CD14-positive monocyte (primary cell): ENCODE measurements at regions not wholly inside any gene's neighbourhood (a gene's known extent, or its start where the extent isn't known, plus 50 kb on each side); places are given as distances from the start of the nearest gene placed in this dataset.
"Not testable (repeated sequence)": the region's sequence is repeated elsewhere in the genome, so short reads cannot be mapped to it uniquely, and the experiment has no call there.

Source experiments
- DNase-seq, 3 donors: peaks; one replicate each; pipeline ENCODE4 v3.0.0-alpha.2; 2011 to 2022
- H2AFZ ChIP-seq: 2 replicates; pipeline ENCODE4 v1.6.0; 2012; ENCODE audit warnings: mild to moderate bottlenecking, low read depth, low read length, inconsistent platforms; ENCODE audit not compliant: insufficient read depth, poor library complexity, severe bottlenecking
- H3K27ac ChIP-seq, 2 donors: 1 replicate in 1 of 2; 2 replicates in 1 of 2; pipeline ENCODE4 v1.5.1; 2012 to 2013; ENCODE audit warnings: low read length in 2 of 2, control low read depth in 1 of 2, inconsistent platforms in 1 of 2, low read depth in 1 of 2, mild to moderate bottlenecking in 1 of 2
- H3K27me3 ChIP-seq, 2 donors: one replicate each; pipeline versions ENCODE4 v1.6.0 to v1.6.1; 2011 to 2013; ENCODE audit warnings: low read length in 2 of 2; ENCODE audit not compliant: control insufficient read depth in 2 of 2, insufficient read depth in 2 of 2
- H3K36me3 ChIP-seq, 2 donors: replicated peaks in 1 of 2; 1 replicate in 1 of 2; 2 replicates in 1 of 2; pipeline versions ENCODE4 v1.5.1 to v1.6.1; 2012 to 2013; ENCODE audit warnings: low read length in 2 of 2, control low read depth in 1 of 2, inconsistent platforms in 1 of 2, mild to moderate bottlenecking in 1 of 2; ENCODE audit not compliant: insufficient read depth in 2 of 2, control insufficient read depth in 1 of 2
- H3K4me1 ChIP-seq, 2 donors: 1 replicate in 1 of 2; 2 replicates in 1 of 2; pipeline versions ENCODE4 v1.5.1 to v1.6.1; 2012 to 2013; ENCODE audit warnings: low read length in 2 of 2, control low read depth in 1 of 2, inconsistent platforms in 1 of 2, mild to moderate bottlenecking in 1 of 2, moderate library complexity in 1 of 2; ENCODE audit not compliant: insufficient read depth in 2 of 2, control insufficient read depth in 1 of 2
- H3K4me2 ChIP-seq: replicated peaks from 2 replicates; pipeline ENCODE3; 2012; ENCODE audit warnings: low read length, moderate library complexity, mild to moderate bottlenecking; ENCODE audit not compliant: poor library complexity, severe bottlenecking; ENCODE audit errors: extremely low read depth
- H3K4me3 ChIP-seq, 3 experiments: fragments of 200-600 bp in 1 of 3; sonication (generic) in 1 of 3; replicated peaks in 1 of 3; 1 replicate in 2 of 3; 2 replicates in 1 of 3; pipeline ENCODE4 v1.5.1; 2011 to 2013; ENCODE audit warnings: low read length in 3 of 3, mild to moderate bottlenecking in 3 of 3, control low read depth in 2 of 3, low read depth in 2 of 3, inconsistent platforms in 1 of 3, moderate library complexity in 1 of 3
- H3K79me2 ChIP-seq: 2 replicates; pipeline ENCODE4 v1.6.0; 2012; ENCODE audit warnings: mild to moderate bottlenecking, control low read depth, inconsistent platforms, low read length, moderate library complexity; ENCODE audit not compliant: insufficient read depth
- H3K9ac ChIP-seq: 2 replicates; pipeline ENCODE4 v1.6.0; 2017; ENCODE audit warnings: low read length, mild to moderate bottlenecking; ENCODE audit not compliant: insufficient read depth, poor library complexity, severe bottlenecking
- H3K9me3 ChIP-seq, 2 donors: replicated peaks in 1 of 2; 1 replicate in 1 of 2; 2 replicates in 1 of 2; pipeline versions ENCODE4 v1.5.1 to v1.6.1; 2012 to 2013; ENCODE audit warnings: low read length in 2 of 2, control low read depth in 1 of 2; ENCODE audit not compliant: control insufficient read depth in 1 of 2, insufficient read depth in 1 of 2
- H4K20me1 ChIP-seq: 2 replicates; pipeline ENCODE4 v1.6.0; 2012; ENCODE audit warnings: mild to moderate bottlenecking, low read length, control low read depth, moderate library complexity; ENCODE audit not compliant: insufficient read depth
- H3K27ac Mint-ChIP-seq, 7 donors: one replicate each; pipeline ENCODE4 v1.8.0; 2020; ENCODE audit warnings: mild to moderate bottlenecking in 7 of 7, mixed read lengths in 7 of 7, moderate library complexity in 6 of 7, inconsistent platforms in 2 of 7
- H3K27me3 Mint-ChIP-seq, 3 donors: one replicate each; pipeline ENCODE4 v1.8.0; 2021 to 2022; ENCODE audit warnings: low read depth in 3 of 3, mild to moderate bottlenecking in 3 of 3, mixed read lengths in 3 of 3, moderate library complexity in 3 of 3, inconsistent platforms in 1 of 3
- H3K36me3 Mint-ChIP-seq, 2 donors: one replicate each; pipeline ENCODE4 v1.8.0; 2020; ENCODE audit warnings: mixed read lengths in 2 of 2, inconsistent platforms in 1 of 2, mild to moderate bottlenecking in 1 of 2
- H3K4me1 Mint-ChIP-seq: one replicate; pipeline ENCODE4 v1.8.0; 2020; ENCODE audit warnings: mild to moderate bottlenecking, mixed read lengths
- H3K4me3 Mint-ChIP-seq, 2 donors: one replicate each; pipeline ENCODE4 v1.8.0; 2020; ENCODE audit warnings: mild to moderate bottlenecking in 2 of 2, mixed read lengths in 2 of 2, moderate library complexity in 1 of 2
- H3K9me3 Mint-ChIP-seq, 7 donors: one replicate each; pipeline ENCODE4 v1.8.0; 2020 to 2022; ENCODE audit warnings: mixed read lengths in 7 of 7, mild to moderate bottlenecking in 6 of 7, moderate library complexity in 6 of 7, inconsistent platforms in 2 of 7
- WGBS: methylation state at CpG from one replicate; pipeline ENCODE4 v1.1.5; 2013; ENCODE audit warnings: missing lambda C conversion rate; ENCODE audit not compliant: insufficient coverage; 5-methylcytosine and 5-hydroxymethylcytosine counted together
- intact Hi-C, 2 donors: fragments of 100-400 bp; cut with micrococcal nuclease; formaldehyde crosslinking; loops; one replicate each; pipeline versions ENCODE4 v1.15.0 to v1.15.1; 2023
- TF ChIP-seq, protein P1 (sequence below): fragments of 200-600 bp; IDR thresholded peaks from one replicate; pipeline ENCODE4 v1.8.0; 2022; ENCODE audit warnings: antibody characterized with exemption, mild to moderate bottlenecking

DNA sequence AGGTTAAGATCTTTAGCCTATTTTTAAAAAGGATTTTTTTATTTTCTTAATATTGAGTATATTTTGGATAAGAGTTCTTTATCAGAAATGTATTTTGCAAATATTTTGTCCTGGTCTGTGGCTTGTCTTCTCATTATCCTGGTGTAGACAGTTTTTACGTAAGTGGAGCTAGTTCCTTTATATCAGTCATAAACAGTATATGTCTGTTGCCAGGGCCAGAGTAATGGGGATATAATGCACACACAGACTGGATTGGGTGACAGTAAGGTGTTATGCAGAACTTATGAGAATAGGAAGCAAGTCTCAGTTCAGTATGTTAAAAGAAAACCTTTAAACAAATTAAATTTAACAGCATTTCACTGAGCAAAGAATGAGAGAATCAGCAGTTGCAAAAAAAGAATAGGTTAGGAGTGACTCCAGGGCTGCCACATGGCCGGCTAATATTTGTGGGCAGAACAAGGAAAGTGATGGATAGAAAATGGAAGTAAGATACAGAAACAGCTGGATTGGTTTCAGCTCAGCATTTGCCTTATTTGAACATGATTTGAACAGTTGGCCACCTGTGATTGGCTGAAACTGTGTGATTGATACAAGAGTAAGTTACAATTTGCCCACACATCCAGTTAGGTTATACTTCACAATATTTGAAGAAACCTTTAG lies 61.1 kb upstream of the ZNG1B start:
- H3K4me3 ChIP-seq = peak overlapping the region in 1 of 3 experiments; percentile 28
- Mint-ChIP-seq H3K27me3 (peaks cover 0 to 8% (median 0%) of the 10 kb centered on the region in 3 donors), H3K9me3 (peaks cover 0 to 8% (median 5%) of the 10 kb centered on the region in 7 donors), H3K27ac (peak overlapping the region; percentile 96 to 99 (median 98)), H3K4me3 (peak overlapping the region; percentile 25 to 84), H3K4me1 (peaks cover 53% of the 10 kb centered on the region), H3K36me3 (peaks cover 0 to 4% of the 10 kb centered on the region in 2 donors)
- intact Hi-C loops = loop anchor here in 1 of 2 donors (10.0 kb wide), 1 partner anchor 292 kb away; no protein-coding TSS in a partner anchor
- H3K79me2 ChIP-seq = no peaks in the 10 kb centered on the region
- peak; percentile 57 to 74 (median 70) for DNase-seq
- TF ChIP-seq, protein P1, sequence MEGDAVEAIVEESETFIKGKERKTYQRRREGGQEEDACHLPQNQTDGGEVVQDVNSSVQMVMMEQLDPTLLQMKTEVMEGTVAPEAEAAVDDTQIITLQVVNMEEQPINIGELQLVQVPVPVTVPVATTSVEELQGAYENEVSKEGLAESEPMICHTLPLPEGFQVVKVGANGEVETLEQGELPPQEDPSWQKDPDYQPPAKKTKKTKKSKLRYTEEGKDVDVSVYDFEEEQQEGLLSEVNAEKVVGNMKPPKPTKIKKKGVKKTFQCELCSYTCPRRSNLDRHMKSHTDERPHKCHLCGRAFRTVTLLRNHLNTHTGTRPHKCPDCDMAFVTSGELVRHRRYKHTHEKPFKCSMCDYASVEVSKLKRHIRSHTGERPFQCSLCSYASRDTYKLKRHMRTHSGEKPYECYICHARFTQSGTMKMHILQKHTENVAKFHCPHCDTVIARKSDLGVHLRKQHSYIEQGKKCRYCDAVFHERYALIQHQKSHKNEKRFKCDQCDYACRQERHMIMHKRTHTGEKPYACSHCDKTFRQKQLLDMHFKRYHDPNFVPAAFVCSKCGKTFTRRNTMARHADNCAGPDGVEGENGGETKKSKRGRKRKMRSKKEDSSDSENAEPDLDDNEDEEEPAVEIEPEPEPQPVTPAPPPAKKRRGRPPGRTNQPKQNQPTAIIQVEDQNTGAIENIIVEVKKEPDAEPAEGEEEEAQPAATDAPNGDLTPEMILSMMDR = no peak
- 14% methylated on average over 1 of the region's 2 CpGs for WGBS
- H3K27me3 ChIP-seq = no peaks in the 10 kb centered on the region
- H3K9ac ChIP-seq = peak overlapping the region; percentile 51
- no peaks in the 10 kb centered on the region for H3K9me3 ChIP-seq
- no peak overlapping the region for H2AFZ ChIP-seq
- H3K4me1 ChIP-seq = peaks cover 46 to 57% of the 10 kb centered on the region in 2 donors
- H3K27ac ChIP-seq = peak overlapping the region; percentile 79 to 95
- H4K20me1 ChIP-seq = no peaks in the 10 kb centered on the region
- H3K4me2 ChIP-seq = peak overlapping the region; percentile 26
- H3K36me3 ChIP-seq = no peaks in the 10 kb centered on the region

DNA sequence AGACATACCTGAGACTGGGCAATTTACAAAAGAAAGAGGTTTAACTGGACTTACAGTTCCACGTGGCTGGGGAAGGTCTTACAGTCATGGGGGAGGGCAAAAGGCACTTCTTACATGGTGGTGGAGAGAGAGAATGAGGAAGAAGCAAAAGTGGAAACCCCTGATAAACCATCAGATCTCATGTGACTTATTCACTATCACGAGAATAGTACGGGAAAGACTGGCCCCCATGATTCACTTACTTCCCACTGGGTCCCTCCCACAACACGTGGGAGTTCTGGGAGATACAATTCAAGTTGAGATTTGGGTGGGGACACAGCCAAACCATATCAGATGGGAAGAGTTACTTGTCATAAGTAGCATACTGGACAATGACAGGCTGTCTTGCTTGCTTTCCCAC lies 62.6 kb upstream of the ZNG1B start:
- intact Hi-C loops = loop anchor here in 1 of 2 donors (5.0 to 10.0 kb wide), 3 partner anchors 173 to 290 kb away; no protein-coding TSS in a partner anchor

DNA sequence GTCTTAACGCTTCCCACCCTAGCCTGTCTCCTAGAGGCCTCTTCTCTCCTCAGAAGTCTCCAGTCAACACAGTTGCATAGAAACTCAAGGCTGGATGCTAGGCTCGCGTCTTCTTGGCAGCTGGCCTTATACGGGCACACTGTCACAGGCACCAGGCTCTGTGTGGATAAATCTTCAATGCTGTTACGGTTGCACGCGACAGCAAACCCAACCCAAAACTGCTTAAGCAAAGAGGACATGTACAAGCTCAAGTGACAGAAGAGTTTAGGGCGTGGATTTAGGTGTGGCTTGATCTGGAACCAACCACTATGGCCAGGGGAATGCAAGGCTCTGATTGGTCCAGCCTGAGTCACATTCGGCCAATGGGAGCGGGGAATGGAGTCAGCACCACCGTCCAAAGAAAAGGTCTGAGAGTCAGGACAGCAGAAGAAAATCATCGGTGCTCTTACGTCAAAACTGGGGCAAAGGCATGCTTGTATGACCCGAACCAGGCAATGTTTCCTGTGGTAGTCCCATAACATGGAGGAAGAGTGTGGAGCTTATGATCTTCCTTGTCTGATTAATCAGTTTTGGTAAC lies 65.1 kb upstream of the ZNG1B start:
- DNase-seq, H3K27ac ChIP-seq, H3K27me3 ChIP-seq, H3K27ac Mint-ChIP-seq, H3K4me2 ChIP-seq, H3K4me3 ChIP-seq, H3K36me3 ChIP-seq, H3K27me3 Mint-ChIP-seq, H3K9me3 ChIP-seq, H2AFZ ChIP-seq, H3K9me3 Mint-ChIP-seq, H3K9ac ChIP-seq, H4K20me1 ChIP-seq, H3K36me3 Mint-ChIP-seq, H3K4me3 Mint-ChIP-seq, H3K79me2 ChIP-seq: not testable (repeated sequence)
- WGBS = 85% methylated on average over 10 of the region's 14 CpGs
- H3K4me1 ChIP-seq = peaks cover 52 to 54% of the 10 kb centered on the region in 2 donors
- peaks cover 53% of the 10 kb centered on the region for H3K4me1 Mint-ChIP-seq
- intact Hi-C loops = loop anchor here in 1 of 2 donors (5.0 to 10.0 kb wide), 3 partner anchors 170 to 288 kb away; no protein-coding TSS in a partner anchor

More for the DNA sequence above, 62.6 kb upstream of the ZNG1B start:
- H3K4me2 ChIP-seq, H3K36me3 Mint-ChIP-seq, H3K36me3 ChIP-seq, H3K9me3 Mint-ChIP-seq, H3K9ac ChIP-seq, H3K27me3 ChIP-seq, H2AFZ ChIP-seq, H3K79me2 ChIP-seq, H3K9me3 ChIP-seq, H3K4me3 ChIP-seq, H4K20me1 ChIP-seq: not testable (repeated sequence)
- H3K27me3 Mint-ChIP-seq = peaks cover 0 to 12% (median 0%) of the 10 kb centered on the region in 3 donors
- peaks cover 43 to 55% of the 10 kb centered on the region in 2 donors for H3K4me1 ChIP-seq
- peak overlapping the region in 1 of 2 donors; percentile 54 for H3K27ac ChIP-seq
- peak overlapping the region in 1 of 2 donors; percentile 13 for H3K4me3 Mint-ChIP-seq
- DNase-seq = peak; percentile 57 to 92 (median 64)
- no CpG with 5 or more reads among the region's 4 CpGs for WGBS
- peaks cover 54% of the 10 kb centered on the region for H3K4me1 Mint-ChIP-seq
- H3K27ac Mint-ChIP-seq = peak overlapping the region; percentile 65 to 99 (median 88)
